ENCODE measurements at regions not wholly inside any gene's neighbourhood (a gene's known extent, or its start where the extent isn't known, plus 50 kb on each side); places are given as distances from the start of the nearest gene placed in this dataset.

- Histone ChIP-seq H3K27me3 (no peaks in the 10 kb centered on the region), H3K4me3 (no peak overlapping the region), H3K27ac (no peak overlapping the region), H3K9me3 (no peaks in the 10 kb centered on the region), H3K36me3 (ENCODE audit: low read depth, missing control alignments) (no peaks in the 10 kb centered on the region), H3K4me1 (peaks cover 5% of the 10 kb centered on the region)
- intact Hi-C loops (cut with DNase I; ENCODE audit: low total_unique reads): no loop called here
- no peak for DNase-seq
- TF ChIP-seq CTCF (IDR thresholded peaks at IDR 0.05) (no peak), POLR2A (IDR thresholded peaks at IDR 0.05) (no peak)
- 73 to 76% methylated on average over 10 of the region's 10 CpGs for WGBS, 2 donors
Observed at GRCh38 chr2:239566995-239567568, 166.3 kb upstream of the HDAC4 start.

GRCh38 chr2:239566162-239566994, 165.6 kb upstream of the HDAC4 start:
- intact Hi-C loops (cut with DNase I; ENCODE audit: low total_unique reads): no loop called here
- no peak overlapping the region for H3K4me3 ChIP-seq
- WGBS, 2 donors: 92 to 96% methylated on average over 15 of the region's 15 CpGs
- H3K4me1 ChIP-seq: peaks cover 5% of the 10 kb centered on the region
- H3K36me3 ChIP-seq (ENCODE audit: low read depth, missing control alignments): no peaks in the 10 kb centered on the region
- H3K9me3 ChIP-seq: no peaks in the 10 kb centered on the region
- TF ChIP-seq CTCF (IDR thresholded peaks at IDR 0.05) (no peak), POLR2A (IDR thresholded peaks at IDR 0.05) (no peak)
- no peaks in the 10 kb centered on the region for H3K27me3 ChIP-seq
- H3K27ac ChIP-seq: no peak overlapping the region
- no peak for DNase-seq

- Histone ChIP-seq H3K36me3 (ENCODE audit: low read depth, missing control alignments) (no peaks in the 10 kb centered on the region), H3K4me3 (no peak overlapping the region), H3K27me3 (no peaks in the 10 kb centered on the region), H3K4me1 (peaks cover 5% of the 10 kb centered on the region), H3K27ac (no peak overlapping the region), H3K9me3 (no peaks in the 10 kb centered on the region)
- 95 to 96% methylated on average over 10 of the region's 10 CpGs for WGBS, 2 donors
- intact Hi-C loops (cut with DNase I; ENCODE audit: low total_unique reads): no loop called here
- no peak for TF ChIP-seq POLR2A (IDR thresholded peaks at IDR 0.05)
- TF ChIP-seq CTCF (IDR thresholded peaks at IDR 0.05): no peak
- no peak for DNase-seq
Observed at GRCh38 chr2:239564587-239564986, 163.8 kb upstream of the HDAC4 start.

- no peaks in the 10 kb centered on the region for H3K27me3 ChIP-seq
- 84 to 91% methylated on average over 9 of the region's 9 CpGs for WGBS, 2 donors
- no peak overlapping the region for H3K27ac ChIP-seq
- no peak overlapping the region for H3K4me3 ChIP-seq
- H3K4me1 ChIP-seq: peaks cover 5% of the 10 kb centered on the region
- no peak for DNase-seq
- H3K36me3 ChIP-seq (ENCODE audit: low read depth, missing control alignments): no peaks in the 10 kb centered on the region
- intact Hi-C loops (cut with DNase I; ENCODE audit: low total_unique reads): no loop called here
- TF ChIP-seq POLR2A (IDR thresholded peaks at IDR 0.05) (no peak), CTCF (IDR thresholded peaks at IDR 0.05) (no peak)
- no peaks in the 10 kb centered on the region for H3K9me3 ChIP-seq
Observed at GRCh38 chr2:239563561-239563960, 162.7 kb upstream of the HDAC4 start.

Data from testis (tissue), 2 donors.